HG02678 (cell line): ENCODE measurements at regions not wholly inside any gene's neighbourhood (a gene's known extent, or its start where the extent isn't known, plus 50 kb on each side); places are given as distances from the start of the nearest gene placed in this dataset.

ENCODE experiments used
- ATAC-seq: cut with Tn5 transposase; IDR thresholded peaks from one replicate; pipeline ENCODE4 v1.9.1; 2021; ENCODE audit warnings: mild to moderate bottlenecking, moderate library complexity; ENCODE audit not compliant: unreplicated experiment

- ATAC-seq = no peak
Observed at GRCh38 chr4:114334884-114335330, 263.7 kb upstream of the UGT8 start.

- no peak for ATAC-seq
Observed at GRCh38 chr4:114335339-114335738, 263.3 kb upstream of the UGT8 start.

GRCh38 chr4:114343015-114343414 is 255.6 kb upstream of the UGT8 start:
- no peak for ATAC-seq

GRCh38 chr4:114349543-114350175 is 248.9 kb upstream of the UGT8 start:
- no peak for ATAC-seq

GRCh38 chr4:114358901-114359300 is 239.7 kb upstream of the UGT8 start:
- no peak for ATAC-seq

- no peak for ATAC-seq
Observed at GRCh38 chr4:114361249-114361648, 237.4 kb upstream of the UGT8 start.

- ATAC-seq = no peak
Observed at GRCh38 chr4:114364857-114365256, 233.8 kb upstream of the UGT8 start.

- ATAC-seq = no peak
Observed at GRCh38 chr4:114365591-114365990, 233.0 kb upstream of the UGT8 start.

GRCh38 chr4:114366368-114366767 is 232.2 kb upstream of the UGT8 start:
- ATAC-seq = no peak

- no peak for ATAC-seq
Observed at GRCh38 chr4:114368751-114369150, 229.9 kb upstream of the UGT8 start.

GRCh38 chr4:114373508-114373907 is 225.1 kb upstream of the UGT8 start:
- ATAC-seq = no peak

- no peak for ATAC-seq
Observed at GRCh38 chr4:114378305-114378903, 220.2 kb upstream of the UGT8 start.

- no peak for ATAC-seq
Observed at GRCh38 chr4:114383067-114383466, 215.5 kb upstream of the UGT8 start.

GRCh38 chr4:114383721-114384120 is 214.9 kb upstream of the UGT8 start:
- ATAC-seq = no peak

- ATAC-seq = no peak
Observed at GRCh38 chr4:114384629-114385028, 214.0 kb upstream of the UGT8 start.

GRCh38 chr4:114385195-114385985 is 213.2 kb upstream of the UGT8 start:
- no peak for ATAC-seq

GRCh38 chr4:114386637-114387233 is 211.9 kb upstream of the UGT8 start:
- no peak for ATAC-seq

GRCh38 chr4:114389070-114389685 is 209.4 kb upstream of the UGT8 start:
- ATAC-seq = no peak

GRCh38 chr4:114393295-114394038 is 205.1 kb upstream of the UGT8 start:
- ATAC-seq = no peak

GRCh38 chr4:114396808-114397207 is 201.8 kb upstream of the UGT8 start:
- ATAC-seq = no peak

GRCh38 chr4:114398410-114398809 is 200.2 kb upstream of the UGT8 start:
- no peak for ATAC-seq
